ENCODE measurements at regions not wholly inside any gene's neighbourhood (a gene's known extent, or its start where the extent isn't known, plus 50 kb on each side); places are given as distances from the start of the nearest gene placed in this dataset.
"Not testable (repeated sequence)": the region's sequence is repeated elsewhere in the genome, so short reads cannot be mapped to it uniquely, and the experiment has no call there.

DNA sequence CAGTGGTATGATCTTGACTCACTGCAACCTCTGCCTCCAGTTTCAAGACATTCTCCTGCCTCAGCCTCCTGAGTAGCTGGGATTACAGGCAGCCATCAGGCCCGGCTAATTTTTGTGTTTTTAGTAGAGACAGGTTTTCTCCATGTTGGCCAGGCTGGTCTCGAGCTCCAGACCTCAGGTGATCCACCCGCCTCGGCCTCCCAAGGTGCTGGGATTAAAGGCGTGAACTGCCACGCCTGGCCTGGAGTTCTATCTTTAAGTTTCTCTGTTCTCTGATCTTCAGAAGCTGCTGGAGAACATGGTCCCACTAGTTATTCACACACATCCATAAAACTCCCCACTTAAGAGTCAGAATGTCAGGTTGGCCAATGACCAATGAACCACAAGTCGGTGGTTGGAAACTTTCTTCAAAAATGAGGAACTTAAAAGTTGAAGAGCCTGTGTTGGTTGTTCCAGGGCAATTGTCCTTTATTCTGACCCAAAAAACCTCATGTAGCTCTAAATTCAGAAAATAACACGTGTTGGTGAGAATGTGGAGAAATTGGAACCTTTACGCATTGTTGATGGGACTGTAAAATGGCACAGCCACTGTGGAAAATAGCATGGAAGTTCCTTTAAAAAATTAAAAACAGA, 55.9 kb upstream of the PIK3CB start:
- peak; percentile 95 for DNase-seq (ENCODE audit: low read depth)
- H3K4me3 ChIP-seq (ENCODE audit: low read depth, low read length): no peak overlapping the region
- TF ChIP-seq, protein P1, sequence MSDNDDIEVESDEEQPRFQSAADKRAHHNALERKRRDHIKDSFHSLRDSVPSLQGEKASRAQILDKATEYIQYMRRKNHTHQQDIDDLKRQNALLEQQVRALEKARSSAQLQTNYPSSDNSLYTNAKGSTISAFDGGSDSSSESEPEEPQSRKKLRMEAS (IDR thresholded peaks at IDR 0.05; ENCODE audit: low read depth, low read length): peak; percentile 93
- TF ChIP-seq POLR2A (IDR thresholded peaks at IDR 0.05; ENCODE audit: extremely low read depth, insufficient read length) (no peak), MYC (IDR thresholded peaks at IDR 0.05; ENCODE audit: low read depth, low read length) (peak; percentile 57)

- no peak for DNase-seq (ENCODE audit: low read depth)
Observed at GRCh38 chr3:138889792-138890191, 55.1 kb upstream of the PIK3CB start.

DNA sequence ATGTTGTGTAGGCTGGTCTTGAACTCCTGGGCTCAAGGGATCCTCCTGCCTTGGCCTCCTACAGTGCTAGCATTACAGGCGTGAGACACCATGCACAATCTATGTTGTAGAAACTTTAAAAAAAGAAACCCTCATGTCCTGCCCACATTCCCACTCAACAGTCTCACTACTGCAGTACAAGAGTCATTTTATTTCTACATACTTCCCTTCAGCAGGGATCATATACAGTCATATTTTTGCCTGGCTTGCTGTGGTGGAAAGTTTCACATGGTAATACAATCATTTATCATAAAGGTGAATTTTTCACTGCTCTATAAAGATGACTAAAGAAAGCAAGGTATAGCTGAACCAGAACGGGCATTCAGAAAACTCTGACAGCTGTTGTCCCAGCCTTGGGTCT, 53.8 kb upstream of the PIK3CB start:
- no peak for TF ChIP-seq CTCF (IDR thresholded peaks at IDR 0.05; ENCODE audit: low read depth, low read length)
- no peak for TF ChIP-seq POLR2A (IDR thresholded peaks at IDR 0.05; ENCODE audit: extremely low read depth, insufficient read length)
- TF ChIP-seq MYC (IDR thresholded peaks at IDR 0.05; ENCODE audit: low read depth, low read length): no peak
- TF ChIP-seq, protein P1 (IDR thresholded peaks at IDR 0.05; ENCODE audit: low read depth, low read length): no peak
- no peak for DNase-seq (ENCODE audit: low read depth)
- H3K4me3 ChIP-seq (ENCODE audit: low read depth, low read length): no peak overlapping the region

More at GRCh38 chr3:138889792-138890191, 55.1 kb upstream of the PIK3CB start:
- TF ChIP-seq MYC (IDR thresholded peaks at IDR 0.05; ENCODE audit: low read depth, low read length) (no peak), POLR2A (IDR thresholded peaks at IDR 0.05; ENCODE audit: extremely low read depth, insufficient read length) (no peak), CTCF (IDR thresholded peaks at IDR 0.05; ENCODE audit: low read depth, low read length) (no peak)
- TF ChIP-seq, protein P1 (IDR thresholded peaks at IDR 0.05; ENCODE audit: low read depth, low read length): no peak
- no peak overlapping the region for H3K4me3 ChIP-seq (ENCODE audit: low read depth, low read length)

DNA sequence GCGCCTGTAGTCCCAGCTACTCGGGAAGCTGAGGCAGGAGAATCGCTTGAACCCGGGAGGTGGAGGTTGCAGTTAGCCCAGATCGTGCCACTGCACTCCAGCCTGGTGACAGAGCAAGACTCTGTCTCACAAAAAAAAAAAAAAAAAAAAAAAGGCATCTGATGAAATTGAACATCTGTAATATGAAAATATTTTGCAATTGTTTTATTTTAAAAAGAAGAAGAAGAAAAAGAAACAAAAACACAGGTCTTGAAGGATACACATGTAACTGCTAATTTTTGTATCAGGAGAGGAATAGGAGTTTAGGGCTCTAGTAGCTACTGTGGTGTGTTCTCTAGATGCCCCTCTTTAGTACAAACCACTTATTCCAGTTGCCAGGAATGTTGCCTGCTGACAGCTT, 51.4 kb upstream of the PIK3CB start:
- DNase-seq (ENCODE audit: low read depth); H3K4me3 ChIP-seq (ENCODE audit: low read depth, low read length): not testable (repeated sequence)
